Ascending aorta (tissue), 2 donors: ENCODE measurements at regions not wholly inside any gene's neighbourhood (a gene's known extent, or its start where the extent isn't known, plus 50 kb on each side); places are given as distances from the start of the nearest gene placed in this dataset.

Experiments
- DNase-seq, 2 donors: peaks; one replicate each; pipeline ENCODE4 v3.0.0-alpha.2; 2019; ENCODE audit warnings: low spot score in 2 of 2
- H3K27ac ChIP-seq, 2 donors: fragments of 200-600 bp; sonication (generic); one replicate each; pipeline ENCODE4 v1.5.1; 2016 to 2017; ENCODE audit warnings: mild to moderate bottlenecking in 1 of 2
- H3K27me3 ChIP-seq: fragments of 200-600 bp; sonication (generic); one replicate; pipeline ENCODE4 v1.5.1; 2017
- H3K36me3 ChIP-seq, 2 donors: fragments of 200-600 bp; sonication (generic); one replicate each; pipeline ENCODE4 v1.5.1; 2016
- H3K4me1 ChIP-seq, 2 donors: fragments of 200-600 bp; sonication (generic); one replicate each; pipeline ENCODE4 v1.5.1; 2016 to 2017; ENCODE audit warnings: mild to moderate bottlenecking in 1 of 2
- H3K4me3 ChIP-seq, 2 donors: fragments of 200-600 bp; sonication (generic); one replicate each; pipeline ENCODE4 v1.5.1; 2016 to 2017; ENCODE audit warnings: mild to moderate bottlenecking in 1 of 2
- H3K9me3 ChIP-seq, 2 donors: fragments of 200-600 bp; sonication (generic); one replicate each; pipeline ENCODE4 v1.5.1; 2016
- intact Hi-C: fragments of 100-400 bp; cut with DNase I; formaldehyde crosslinking; loops from one replicate; pipeline ENCODE4 v1.15.1; 2023
- TF ChIP-seq, protein P1 (sequence below), 3 experiments: fragments of 200-600 bp in 2 of 3; fragments of 450-650 bp in 1 of 3; sonication (generic) in 2 of 3; IDR thresholded peaks; one replicate each; pipeline ENCODE4 v1.5.1; 2016 to 2019; ENCODE audit warnings: antibody characterized with exemption in 3 of 3, mild to moderate bottlenecking in 1 of 3, moderate library complexity in 1 of 3

DNA sequence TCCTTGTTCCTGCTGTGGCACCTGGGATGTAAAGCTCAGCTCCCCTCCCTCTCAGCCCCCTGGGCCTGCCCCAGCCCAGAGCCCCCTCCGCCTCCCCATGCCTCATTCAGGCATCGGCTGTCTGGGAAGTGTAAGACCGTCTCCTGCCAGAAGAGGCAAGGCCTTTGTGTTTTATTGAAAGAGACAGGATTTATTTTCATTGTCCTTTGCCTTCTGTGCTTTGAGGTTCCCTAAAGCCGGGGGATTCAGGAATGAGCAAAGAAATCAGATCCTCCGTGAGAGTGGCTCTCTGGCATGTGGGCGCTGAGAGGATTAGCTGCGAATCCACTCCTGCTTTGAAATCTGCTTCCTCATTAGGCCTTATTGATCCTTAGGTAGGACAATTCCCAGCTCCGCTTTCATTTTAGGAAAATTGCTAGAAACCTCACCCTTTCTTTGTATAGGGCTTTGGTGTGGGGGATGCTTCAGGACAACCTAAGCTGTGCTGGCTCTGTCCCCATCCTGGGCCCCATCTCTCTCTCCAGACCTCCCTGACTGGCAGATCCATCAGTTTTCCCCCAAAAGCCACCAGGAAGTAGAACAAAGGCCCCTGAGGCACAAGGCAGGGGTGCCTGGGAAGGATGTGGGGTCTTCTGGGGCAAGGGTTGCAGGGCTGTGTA, 211.5 kb upstream of the TNRC6C start:
- H3K36me3 ChIP-seq = no peaks in the 10 kb centered on the region
- H3K27me3 ChIP-seq = no peaks in the 10 kb centered on the region
- TF ChIP-seq, protein P1, sequence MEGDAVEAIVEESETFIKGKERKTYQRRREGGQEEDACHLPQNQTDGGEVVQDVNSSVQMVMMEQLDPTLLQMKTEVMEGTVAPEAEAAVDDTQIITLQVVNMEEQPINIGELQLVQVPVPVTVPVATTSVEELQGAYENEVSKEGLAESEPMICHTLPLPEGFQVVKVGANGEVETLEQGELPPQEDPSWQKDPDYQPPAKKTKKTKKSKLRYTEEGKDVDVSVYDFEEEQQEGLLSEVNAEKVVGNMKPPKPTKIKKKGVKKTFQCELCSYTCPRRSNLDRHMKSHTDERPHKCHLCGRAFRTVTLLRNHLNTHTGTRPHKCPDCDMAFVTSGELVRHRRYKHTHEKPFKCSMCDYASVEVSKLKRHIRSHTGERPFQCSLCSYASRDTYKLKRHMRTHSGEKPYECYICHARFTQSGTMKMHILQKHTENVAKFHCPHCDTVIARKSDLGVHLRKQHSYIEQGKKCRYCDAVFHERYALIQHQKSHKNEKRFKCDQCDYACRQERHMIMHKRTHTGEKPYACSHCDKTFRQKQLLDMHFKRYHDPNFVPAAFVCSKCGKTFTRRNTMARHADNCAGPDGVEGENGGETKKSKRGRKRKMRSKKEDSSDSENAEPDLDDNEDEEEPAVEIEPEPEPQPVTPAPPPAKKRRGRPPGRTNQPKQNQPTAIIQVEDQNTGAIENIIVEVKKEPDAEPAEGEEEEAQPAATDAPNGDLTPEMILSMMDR (IDR thresholded peaks at IDR 0.05) = no peak
- H3K4me1 ChIP-seq = no peaks in the 10 kb centered on the region
- no peaks in the 10 kb centered on the region for H3K9me3 ChIP-seq
- H3K4me3 ChIP-seq = no peak overlapping the region
- peak in 1 of 2 donors; percentile 18 for DNase-seq
- H3K27ac ChIP-seq = no peak overlapping the region
- intact Hi-C loops = no loop called here

DNA sequence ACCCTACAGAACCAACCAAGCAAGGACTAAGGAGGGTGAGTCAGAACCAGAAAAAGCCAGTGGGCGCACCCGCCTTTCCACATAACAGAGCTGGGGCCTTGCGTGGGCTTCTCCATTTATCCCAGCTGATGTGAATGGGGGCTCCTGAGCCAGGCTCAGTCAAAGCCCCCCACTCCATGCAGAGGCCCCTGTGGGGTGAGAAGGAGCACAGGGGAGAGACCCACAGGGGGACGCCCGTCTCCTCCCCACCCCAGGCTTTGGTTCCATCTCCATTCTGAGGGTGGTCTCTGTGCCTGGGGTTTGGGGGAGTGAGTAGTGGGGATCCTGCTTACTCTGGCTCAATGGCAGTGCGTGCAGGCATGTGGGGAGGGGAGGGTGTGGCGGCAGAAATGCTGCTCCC, 210.1 kb upstream of the TNRC6C start:
- intact Hi-C loops = no loop called here

DNA sequence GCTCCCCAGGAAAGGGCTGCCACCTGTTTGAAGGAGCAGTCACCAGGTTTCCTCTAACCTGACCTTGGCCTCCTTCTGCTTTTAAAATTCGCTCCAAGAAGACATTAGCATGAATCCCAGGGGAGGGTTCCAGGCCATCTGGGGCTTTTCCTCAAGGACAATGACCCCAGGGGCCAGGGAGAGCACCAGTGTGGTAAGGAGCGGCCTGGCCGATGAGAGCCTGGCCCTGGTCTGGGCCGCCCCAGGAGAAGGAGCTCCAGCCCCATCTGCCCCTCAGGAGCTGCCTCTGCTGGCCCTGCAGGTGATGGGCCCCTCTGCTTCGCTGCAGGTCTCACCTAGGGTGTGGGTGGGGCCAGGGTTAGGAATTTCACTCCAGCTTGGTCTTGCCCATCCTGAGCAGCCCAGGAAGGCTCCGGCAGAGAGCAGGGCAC, 209.2 kb upstream of the TNRC6C start:
- peak in 1 of 2 donors; percentile 47 for DNase-seq
- Histone ChIP-seq H3K9me3 (no peaks in the 10 kb centered on the region), H3K4me3 (no peak overlapping the region), H3K36me3 (no peaks in the 10 kb centered on the region), H3K4me1 (no peaks in the 10 kb centered on the region), H3K27ac (no peak overlapping the region), H3K27me3 (no peaks in the 10 kb centered on the region)
- TF ChIP-seq, protein P1 (IDR thresholded peaks at IDR 0.05) = no peak
- intact Hi-C loops = no loop called here

More for the DNA sequence above, 210.1 kb upstream of the TNRC6C start:
- peak in 1 of 2 donors; percentile 31 for DNase-seq
- no peak overlapping the region for H3K27ac ChIP-seq
- H3K4me3 ChIP-seq = no peak overlapping the region
- no peaks in the 10 kb centered on the region for H3K4me1 ChIP-seq
- no peaks in the 10 kb centered on the region for H3K27me3 ChIP-seq
- H3K9me3 ChIP-seq = no peaks in the 10 kb centered on the region
- TF ChIP-seq, protein P1 (IDR thresholded peaks at IDR 0.05) = no peak
- H3K36me3 ChIP-seq = no peaks in the 10 kb centered on the region

DNA sequence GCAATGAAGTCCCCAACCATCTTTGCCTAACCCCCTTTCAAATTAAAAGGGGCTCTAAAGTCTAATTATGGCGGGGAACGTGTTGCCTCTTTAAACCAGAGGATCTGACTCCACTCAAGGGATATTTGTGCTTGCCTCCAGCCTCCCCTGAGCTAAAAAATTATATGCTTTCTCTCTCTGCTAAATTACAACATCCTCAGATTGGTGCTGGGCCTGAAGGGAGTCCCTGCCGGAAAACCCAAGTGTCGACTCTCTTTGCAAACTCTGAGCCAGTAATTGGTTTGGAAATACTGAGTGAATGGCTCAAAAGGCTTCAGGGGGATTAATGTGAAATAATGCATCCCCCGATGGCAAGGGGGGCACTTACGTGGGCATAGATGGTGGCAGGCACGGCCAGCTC, 208.5 kb upstream of the TNRC6C start:
- no peaks in the 10 kb centered on the region for H3K4me1 ChIP-seq
- no peak overlapping the region for H3K4me3 ChIP-seq
- TF ChIP-seq, protein P1 (IDR thresholded peaks at IDR 0.05) = no peak
- no peaks in the 10 kb centered on the region for H3K27me3 ChIP-seq
- no peaks in the 10 kb centered on the region for H3K9me3 ChIP-seq
- no peaks in the 10 kb centered on the region for H3K36me3 ChIP-seq
- peak in 1 of 2 donors; percentile 13 for DNase-seq
- intact Hi-C loops = no loop called here
- H3K27ac ChIP-seq = no peak overlapping the region

DNA sequence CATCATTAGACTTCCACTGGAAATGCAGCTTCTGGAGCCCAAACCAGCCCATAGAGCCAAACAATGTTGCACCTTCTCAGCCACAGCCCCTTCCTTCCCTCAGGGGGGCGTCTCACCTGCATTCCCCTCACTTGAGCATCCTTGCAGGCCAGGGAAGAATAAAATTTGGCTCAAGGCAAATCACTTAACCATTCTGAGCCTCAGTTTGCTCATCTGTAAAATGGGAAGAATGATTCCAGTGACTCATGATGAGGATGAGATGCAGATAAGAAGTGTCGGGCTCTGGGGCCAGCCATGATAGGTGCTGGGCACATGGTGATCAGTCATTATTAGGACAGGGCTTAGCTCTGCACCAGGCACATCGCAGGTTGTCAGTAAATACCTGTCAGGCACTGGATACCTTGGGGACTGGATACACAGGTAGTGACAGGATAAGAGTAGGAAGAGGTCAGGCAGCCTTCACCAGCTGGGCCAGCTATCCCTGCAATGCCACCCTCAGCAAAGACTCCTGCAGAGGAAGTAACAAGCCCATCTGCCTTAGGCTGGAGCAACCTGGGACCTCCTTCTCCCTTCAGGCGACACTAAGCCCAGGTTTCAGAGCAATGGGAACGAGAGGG, 208.0 kb upstream of the TNRC6C start:
- H3K27ac ChIP-seq = no peak overlapping the region
- H3K27me3 ChIP-seq = no peaks in the 10 kb centered on the region
- H3K9me3 ChIP-seq = no peaks in the 10 kb centered on the region
- no peak overlapping the region for H3K4me3 ChIP-seq
- no peaks in the 10 kb centered on the region for H3K36me3 ChIP-seq
- TF ChIP-seq, protein P1 (IDR thresholded peaks at IDR 0.05) = no peak
- DNase-seq = peak in 1 of 2 donors; percentile 34
- intact Hi-C loops = no loop called here
- no peaks in the 10 kb centered on the region for H3K4me1 ChIP-seq
